Tibial nerve (tissue), 3 donors: ENCODE measurements at regions not wholly inside any gene's neighbourhood (a gene's known extent, or its start where the extent isn't known, plus 50 kb on each side); places are given as distances from the start of the nearest gene placed in this dataset.

Source experiments
- POLR2A ChIP-seq, 2 donors: fragments of 450-650 bp; IDR thresholded peaks; one replicate each; pipeline ENCODE4 v1.6.1; 2017; ENCODE audit warnings: antibody characterized with exemption in 2 of 2, mild to moderate bottlenecking in 2 of 2, moderate library complexity in 2 of 2
- TF ChIP-seq, protein P1 (sequence below), 5 experiments: fragments of 200-600 bp in 3 of 5; fragments of 450-650 bp in 2 of 5; sonication (generic) in 3 of 5; IDR thresholded peaks; one replicate each; pipeline ENCODE4 v1.5.1; 2016 to 2019; ENCODE audit warnings: antibody characterized with exemption in 5 of 5, mild to moderate bottlenecking in 3 of 5, moderate library complexity in 2 of 5

GRCh38 chr15:87720235-87720634, 536.3 kb downstream of the NTRK3 start:
- TF ChIP-seq, protein P1, sequence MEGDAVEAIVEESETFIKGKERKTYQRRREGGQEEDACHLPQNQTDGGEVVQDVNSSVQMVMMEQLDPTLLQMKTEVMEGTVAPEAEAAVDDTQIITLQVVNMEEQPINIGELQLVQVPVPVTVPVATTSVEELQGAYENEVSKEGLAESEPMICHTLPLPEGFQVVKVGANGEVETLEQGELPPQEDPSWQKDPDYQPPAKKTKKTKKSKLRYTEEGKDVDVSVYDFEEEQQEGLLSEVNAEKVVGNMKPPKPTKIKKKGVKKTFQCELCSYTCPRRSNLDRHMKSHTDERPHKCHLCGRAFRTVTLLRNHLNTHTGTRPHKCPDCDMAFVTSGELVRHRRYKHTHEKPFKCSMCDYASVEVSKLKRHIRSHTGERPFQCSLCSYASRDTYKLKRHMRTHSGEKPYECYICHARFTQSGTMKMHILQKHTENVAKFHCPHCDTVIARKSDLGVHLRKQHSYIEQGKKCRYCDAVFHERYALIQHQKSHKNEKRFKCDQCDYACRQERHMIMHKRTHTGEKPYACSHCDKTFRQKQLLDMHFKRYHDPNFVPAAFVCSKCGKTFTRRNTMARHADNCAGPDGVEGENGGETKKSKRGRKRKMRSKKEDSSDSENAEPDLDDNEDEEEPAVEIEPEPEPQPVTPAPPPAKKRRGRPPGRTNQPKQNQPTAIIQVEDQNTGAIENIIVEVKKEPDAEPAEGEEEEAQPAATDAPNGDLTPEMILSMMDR (IDR thresholded peaks at IDR 0.05), result no peak
- TF ChIP-seq POLR2A (IDR thresholded peaks at IDR 0.05), result no peak
